HEK293T (cell line): ENCODE measurements at regions not wholly inside any gene's neighbourhood (a gene's known extent, or its start where the extent isn't known, plus 50 kb on each side); places are given as distances from the start of the nearest gene placed in this dataset.

Experiments
- ARNT ChIP-seq: fragments of 450-650 bp; IDR thresholded peaks from 2 replicates; pipeline ENCODE4 v1.6.1; 2017; ENCODE audit warnings: mild to moderate bottlenecking
- FOXK2 ChIP-seq: fragments of 450-650 bp; IDR thresholded peaks from 2 replicates; pipeline ENCODE4 v1.6.1; 2016; ENCODE audit warnings: mild to moderate bottlenecking
- FOXM1 ChIP-seq: fragments of 450-650 bp; IDR thresholded peaks from 2 replicates; pipeline ENCODE4 v1.6.1; 2017; ENCODE audit warnings: mild to moderate bottlenecking, borderline replicate concordance
- HDGF ChIP-seq: fragments of 450-650 bp; IDR thresholded peaks from 2 replicates; pipeline ENCODE4 v1.6.1; 2017; ENCODE audit warnings: antibody characterized with exemption, borderline replicate concordance
- SUZ12 ChIP-seq: fragments of 450-650 bp; IDR thresholded peaks from 2 replicates; pipeline ENCODE4 v1.6.1; 2016; ENCODE audit warnings: mild to moderate bottlenecking
- TARDBP ChIP-seq: fragments of 450-650 bp; IDR thresholded peaks from 2 replicates; pipeline ENCODE4 v1.6.1; 2016
- TF ChIP-seq, protein P1 (sequence below): fragments of 450-650 bp; IDR thresholded peaks from 2 replicates; pipeline ENCODE4 v1.6.1; 2016

DNA sequence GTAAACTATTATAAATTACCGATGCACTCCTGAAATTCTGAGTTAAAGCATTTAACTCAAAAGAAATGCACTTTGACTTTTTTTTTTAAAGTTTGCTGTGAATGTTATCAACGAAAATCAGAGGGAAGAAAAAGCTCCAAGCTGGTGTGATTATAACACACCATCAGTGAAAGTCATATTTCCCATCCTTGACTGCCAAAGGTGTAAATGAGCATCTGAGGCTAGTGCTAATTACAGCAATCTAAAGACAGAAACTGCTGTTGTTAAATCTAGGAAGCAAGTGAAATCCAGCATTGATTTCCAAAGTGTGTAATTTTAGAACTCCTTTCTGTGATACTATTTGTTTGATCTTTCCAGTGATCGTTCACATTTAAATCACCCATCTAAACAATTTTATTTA lies 1538.8 kb downstream of the TECRL start:
- TF ChIP-seq, protein P1, sequence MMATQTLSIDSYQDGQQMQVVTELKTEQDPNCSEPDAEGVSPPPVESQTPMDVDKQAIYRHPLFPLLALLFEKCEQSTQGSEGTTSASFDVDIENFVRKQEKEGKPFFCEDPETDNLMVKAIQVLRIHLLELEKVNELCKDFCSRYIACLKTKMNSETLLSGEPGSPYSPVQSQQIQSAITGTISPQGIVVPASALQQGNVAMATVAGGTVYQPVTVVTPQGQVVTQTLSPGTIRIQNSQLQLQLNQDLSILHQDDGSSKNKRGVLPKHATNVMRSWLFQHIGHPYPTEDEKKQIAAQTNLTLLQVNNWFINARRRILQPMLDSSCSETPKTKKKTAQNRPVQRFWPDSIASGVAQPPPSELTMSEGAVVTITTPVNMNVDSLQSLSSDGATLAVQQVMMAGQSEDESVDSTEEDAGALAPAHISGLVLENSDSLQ: no peak
- TF ChIP-seq TARDBP (no peak), ARNT (no peak), SUZ12 (no peak), HDGF (no peak), FOXK2 (no peak), FOXM1 (no peak)
